HCT116 (cell line): ENCODE measurements at regions not wholly inside any gene's neighbourhood (a gene's known extent, or its start where the extent isn't known, plus 50 kb on each side); places are given as distances from the start of the nearest gene placed in this dataset.

Source experiments
- ATAC-seq: fragments of 200-7000 bp; cut with Tn5 transposase; 2 replicates; pipeline ENCODE4 v1.9.1; 2020; ENCODE audit warnings: mild to moderate bottlenecking, moderate library complexity
- BruUV-seq: library from RNA; stranded (reverse); fragments of 400-500 nt; replicated peaks from 2 replicates; lab custom pipeline; 2021; lab: Mats Ljungman, UMichigan
- CTCF ChIA-PET: fragments of 300-600 bp; sonication (Branson Sonifier 250); formaldehyde crosslinking; loops from one replicate; lab custom pipeline; 2021; ENCODE audit warnings: antibody characterized with exemption; lab: Charles Lee
- POLR2A ChIA-PET: fragments of 300-600, 350-600 bp; sonication (Branson Sonifier 250); formaldehyde crosslinking; loops from one replicate; lab custom pipeline; 2021; ENCODE audit warnings: antibody characterized with exemption; lab: Charles Lee
- RAD21 ChIA-PET, 2 experiments: fragments of 300-600 bp; sonication (Branson Sonifier 250); formaldehyde crosslinking; loops; one replicate each; lab custom pipeline; 2023; ENCODE audit warnings: low total read pairs in 2 of 2; ENCODE audit not compliant: uncharacterized antibody in 2 of 2, unreplicated experiment in 2 of 2, low non-redundant PET in 1 of 2; lab: Charles Lee
- DNase-seq: peaks from one replicate; pipeline ENCODE4 v3.0.0-alpha.2; 2010; ENCODE audit warnings: low read depth, low spot score
- H2AFZ ChIP-seq: fragments of 200-600 bp; shearing (Covaris generic), sonication (generic); 2 replicates; pipeline ENCODE4 v1.6.1; 2017; ENCODE audit warnings: low read depth, mixed run types, mixed read lengths, antibody characterized with exemption, low read length; ENCODE audit not compliant: poor library complexity, severe bottlenecking
- H3K27ac ChIP-seq: 2 replicates; pipeline ENCODE4 v1.5.1; 2012; ENCODE audit warnings: low read depth, low read length
- H3K27me3 ChIP-seq: fragments of 200-600 bp; sonication (generic); 2 replicates; pipeline ENCODE4 v1.6.1; 2016; ENCODE audit warnings: mixed run types, low read length, mixed read lengths; ENCODE audit not compliant: insufficient read depth
- H3K36me3 ChIP-seq, 2 experiments: fragments of 200-500 bp in 1 of 2; fragments of 200-600 bp in 1 of 2; sonication (Bioruptor generic) in 1 of 2; sonication (generic) in 1 of 2; 2 replicates each; pipeline versions ENCODE4 v1.5.1 to v1.6.1; 2014 to 2016; ENCODE audit warnings: low read length in 2 of 2, inconsistent platforms in 1 of 2, mixed read lengths in 1 of 2, mixed run types in 1 of 2; ENCODE audit not compliant: insufficient read depth in 2 of 2, control insufficient read depth in 1 of 2
- H3K4me1 ChIP-seq, 2 experiments: fragments of 200-600 bp in 1 of 2; sonication (generic) in 1 of 2; 2 replicates each; pipeline versions ENCODE4 v1.5.1 to v1.6.1; 2012 to 2017; ENCODE audit warnings: low read length in 2 of 2, inconsistent platforms in 1 of 2, mild to moderate bottlenecking in 1 of 2, mixed read lengths in 1 of 2, mixed run types in 1 of 2, moderate library complexity in 1 of 2; ENCODE audit not compliant: insufficient read depth in 2 of 2, control insufficient read depth in 1 of 2
- H3K4me2 ChIP-seq: fragments of 200-600 bp; sonication (generic); 2 replicates; pipeline ENCODE4 v1.6.1; 2017; ENCODE audit warnings: mixed run types, low read length, mixed read lengths
- H3K4me3 ChIP-seq, 2 experiments: fragments of 200-600 bp in 1 of 2; sonication (generic) in 1 of 2; replicated peaks in 1 of 2; 2 replicates each; pipeline ENCODE4 v1.5.1; 2011 to 2016; ENCODE audit warnings: low read length in 2 of 2, control low read depth in 1 of 2, low read depth in 1 of 2, mild to moderate bottlenecking in 1 of 2, mixed read lengths in 1 of 2, mixed run types in 1 of 2
- H3K79me2 ChIP-seq: fragments of 200-600 bp; sonication (generic); 2 replicates; pipeline ENCODE4 v1.6.1; 2017; ENCODE audit warnings: mild to moderate bottlenecking, mixed run types, low read length, moderate library complexity, mixed read lengths; ENCODE audit not compliant: insufficient read depth
- H3K9ac ChIP-seq: fragments of 200-600 bp; sonication (generic); 2 replicates; pipeline ENCODE4 v1.6.1; 2016; ENCODE audit warnings: low read length, mixed read lengths
- H3K9me2 ChIP-seq: fragments of 200-600 bp; sonication (generic), shearing (Covaris generic); 2 replicates; pipeline ENCODE4 v1.6.1; 2017; ENCODE audit warnings: mixed run types, mild to moderate bottlenecking, moderate library complexity; ENCODE audit not compliant: insufficient read depth
- H3K9me3 ChIP-seq, 2 experiments: fragments of 200-500 bp in 1 of 2; fragments of 200-600 bp in 1 of 2; sonication (Bioruptor generic) in 1 of 2; sonication (generic) in 1 of 2; 2 replicates each; pipeline ENCODE4 v1.6.1; 2014 to 2017; ENCODE audit warnings: low read length in 2 of 2, mixed read lengths in 2 of 2, inconsistent platforms in 1 of 2, low read depth in 1 of 2, mild to moderate bottlenecking in 1 of 2, mixed run types in 1 of 2, moderate library complexity in 1 of 2; ENCODE audit not compliant: control insufficient read depth in 1 of 2, insufficient read depth in 1 of 2
- H4K20me1 ChIP-seq: fragments of 200-600 bp; sonication (generic), shearing (Covaris generic); 2 replicates; pipeline ENCODE4 v1.6.1; 2017; ENCODE audit warnings: mixed run types, mild to moderate bottlenecking, moderate library complexity; ENCODE audit not compliant: insufficient read depth
- CEBPB ChIP-seq: IDR thresholded peaks from 2 replicates; pipeline ENCODE4 v1.6.1; 2012; ENCODE audit warnings: low read depth
- EGR1 ChIP-seq: IDR thresholded peaks from 2 replicates; pipeline ENCODE4 v1.6.1; 2012; ENCODE audit warnings: low read depth
- ELF1 ChIP-seq: IDR thresholded peaks from 2 replicates; pipeline ENCODE4 v1.6.1; 2012; ENCODE audit warnings: low read depth, borderline replicate concordance
- JUND ChIP-seq: IDR thresholded peaks from 2 replicates; pipeline ENCODE4 v1.6.1; 2012
- POLR2A ChIP-seq: IDR thresholded peaks from 2 replicates; pipeline ENCODE4 v1.7.0; 2011; ENCODE audit warnings: borderline replicate concordance; ENCODE audit not compliant: insufficient read depth, insufficient read length; ENCODE audit errors: extremely low read depth
- POLR2AphosphoS5 ChIP-seq: IDR thresholded peaks from 2 replicates; pipeline ENCODE4 v1.6.1; 2011; ENCODE audit warnings: mild to moderate bottlenecking, low read depth, low read length, moderate library complexity
- RAD21 ChIP-seq: IDR thresholded peaks from 2 replicates; pipeline ENCODE4 v1.6.1; 2012; ENCODE audit warnings: low read depth, mild to moderate bottlenecking
- SIN3A ChIP-seq: IDR thresholded peaks from 2 replicates; pipeline ENCODE4 v1.6.1; 2012; ENCODE audit warnings: low read depth
- SP1 ChIP-seq: IDR thresholded peaks from 2 replicates; pipeline ENCODE4 v1.6.1; 2012; ENCODE audit warnings: low read depth
- SRF ChIP-seq: IDR thresholded peaks from 2 replicates; pipeline ENCODE4 v1.6.1; 2012; ENCODE audit warnings: low read depth
- TCF7L2 ChIP-seq: IDR thresholded peaks from 2 replicates; pipeline ENCODE4 v1.7.0; 2011; ENCODE audit warnings: borderline replicate concordance, inconsistent platforms; ENCODE audit not compliant: insufficient read depth, insufficient read length; ENCODE audit errors: extremely low read depth
- YY1 ChIP-seq: IDR thresholded peaks from 2 replicates; pipeline ENCODE4 v1.6.1; 2011; ENCODE audit warnings: low read length, low read depth, moderate library complexity, mild to moderate bottlenecking; ENCODE audit not compliant: insufficient replicate concordance; ENCODE audit errors: extremely low read depth
- ZFX ChIP-seq: fragments of 450-650 bp; IDR thresholded peaks from 2 replicates; pipeline ENCODE4 v1.6.1; 2017
- ZNF274 ChIP-seq: fragments of 200-500 bp; sonication (Bioruptor generic); IDR thresholded peaks from 2 replicates; pipeline ENCODE4 v1.6.1; 2014; ENCODE audit warnings: mild to moderate bottlenecking, low read depth, low read length, inconsistent platforms
- intact Hi-C: fragments of 100-400 bp; cut with micrococcal nuclease; formaldehyde crosslinking; loops from 2 replicates; pipeline ENCODE4 v1.10.0; 2022
- TF ChIP-seq, protein P1 (sequence below), 3 experiments: fragments of 200-600 bp in 1 of 3; sonication (generic) in 1 of 3; IDR thresholded peaks in 2 of 3; conservative IDR thresholded peaks in 1 of 3; 2 replicates each; pipeline ENCODE4 v1.5.1; 2012 to 2017; ENCODE audit warnings: low read depth in 2 of 3, low read length in 2 of 3, antibody characterized with exemption in 1 of 3, borderline replicate concordance in 1 of 3, control low read depth in 1 of 3, mild to moderate bottlenecking in 1 of 3, mixed read lengths in 1 of 3, mixed run types in 1 of 3, moderate library complexity in 1 of 3; ENCODE audit not compliant: insufficient read depth in 1 of 3
- TF ChIP-seq, protein P2 (sequence below): IDR thresholded peaks from 2 replicates; pipeline ENCODE4 v1.6.1; 2012
- TF ChIP-seq, protein P3 (sequence below): IDR thresholded peaks from 2 replicates; pipeline ENCODE4 v1.6.1; 2012; ENCODE audit warnings: low read depth

DNA sequence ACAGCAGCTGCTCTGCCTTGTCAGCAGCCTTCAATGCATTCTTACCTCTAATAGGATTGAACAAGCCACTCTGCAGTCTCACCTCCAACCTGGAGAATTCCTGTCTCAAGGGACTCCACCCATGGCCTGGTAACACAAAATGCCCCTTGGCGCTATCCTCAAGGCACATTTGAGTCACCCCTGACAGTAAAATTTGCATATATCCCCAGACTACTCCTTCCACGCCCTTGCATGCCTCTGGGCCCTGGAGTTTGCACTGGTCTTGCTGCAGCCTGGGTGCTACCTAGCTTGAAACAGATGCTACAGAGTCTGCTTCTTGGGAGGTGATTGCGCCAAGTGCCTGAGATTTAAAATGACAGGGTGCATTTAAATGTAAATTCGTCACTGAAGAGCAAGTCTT is 391.4 kb upstream of the MAF start:
- DNase-seq: no peak
- no TSS peak for BruUV-seq
- intact Hi-C loops: no loop called here

DNA sequence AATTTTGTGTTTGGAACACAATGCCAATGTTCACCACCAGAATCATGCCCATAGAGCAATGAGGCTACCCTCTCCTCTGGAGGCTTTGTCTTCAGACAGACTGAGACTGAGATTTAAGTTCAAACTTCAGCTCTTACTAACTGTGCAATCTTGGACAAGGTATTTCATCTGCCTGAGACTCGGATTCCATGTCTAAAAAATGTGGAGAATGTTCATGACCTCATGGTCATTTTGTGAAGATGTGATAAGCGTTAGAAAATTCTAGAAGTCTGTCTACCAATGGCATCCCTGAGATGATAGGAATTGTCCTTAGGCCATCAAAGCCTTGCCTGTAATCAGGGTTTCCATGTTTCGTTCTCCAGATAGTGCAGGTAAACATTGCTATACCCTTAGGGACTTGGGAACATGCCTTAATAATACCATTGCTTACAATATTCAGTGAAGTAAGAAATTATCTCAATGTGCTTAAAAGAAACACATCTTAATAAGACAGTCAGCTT is 388.2 kb upstream of the MAF start:
- Histone ChIP-seq H3K27me3 (no peaks in the 10 kb centered on the region), H2AFZ (no peak overlapping the region), H3K27ac (no peak overlapping the region), H4K20me1 (no peaks in the 10 kb centered on the region), H3K9me3 (peaks cover 35 to 37% of the 10 kb centered on the region in 2 experiments; a peak in 2 of 4 replicates), H3K4me3 (no peak overlapping the region), H3K79me2 (no peaks in the 10 kb centered on the region), H3K4me1 (no peaks in the 10 kb centered on the region; a peak in 1 of 4 replicates), H3K36me3 (no peaks in the 10 kb centered on the region), H3K9me2 (no peaks in the 10 kb centered on the region), H3K9ac (no peak overlapping the region), H3K4me2 (no peak overlapping the region)
- intact Hi-C loops: no loop called here
- ChIA-PET POLR2A (no interaction called here), RAD21 (no interaction called here), CTCF (no interaction called here)
- no TSS peak for BruUV-seq
- DNase-seq (no peak), ATAC-seq (no peak)
- no peak for TF ChIP-seq ELF1
- TF ChIP-seq, protein P1, sequence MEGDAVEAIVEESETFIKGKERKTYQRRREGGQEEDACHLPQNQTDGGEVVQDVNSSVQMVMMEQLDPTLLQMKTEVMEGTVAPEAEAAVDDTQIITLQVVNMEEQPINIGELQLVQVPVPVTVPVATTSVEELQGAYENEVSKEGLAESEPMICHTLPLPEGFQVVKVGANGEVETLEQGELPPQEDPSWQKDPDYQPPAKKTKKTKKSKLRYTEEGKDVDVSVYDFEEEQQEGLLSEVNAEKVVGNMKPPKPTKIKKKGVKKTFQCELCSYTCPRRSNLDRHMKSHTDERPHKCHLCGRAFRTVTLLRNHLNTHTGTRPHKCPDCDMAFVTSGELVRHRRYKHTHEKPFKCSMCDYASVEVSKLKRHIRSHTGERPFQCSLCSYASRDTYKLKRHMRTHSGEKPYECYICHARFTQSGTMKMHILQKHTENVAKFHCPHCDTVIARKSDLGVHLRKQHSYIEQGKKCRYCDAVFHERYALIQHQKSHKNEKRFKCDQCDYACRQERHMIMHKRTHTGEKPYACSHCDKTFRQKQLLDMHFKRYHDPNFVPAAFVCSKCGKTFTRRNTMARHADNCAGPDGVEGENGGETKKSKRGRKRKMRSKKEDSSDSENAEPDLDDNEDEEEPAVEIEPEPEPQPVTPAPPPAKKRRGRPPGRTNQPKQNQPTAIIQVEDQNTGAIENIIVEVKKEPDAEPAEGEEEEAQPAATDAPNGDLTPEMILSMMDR (IDR thresholded peaks at IDR 0.05 in 2 of 3, conservative IDR thresholded peaks at IDR 0.05 in 1 of 3; ENCODE audit: borderline replicate concordance in 1 of 3, insufficient read depth in 1 of 3, low read depth in 2 of 3, low read length in 2 of 3): no peak
- no peak for TF ChIP-seq TCF7L2
- TF ChIP-seq JUND: no peak
- no peak for TF ChIP-seq POLR2AphosphoS5
- no peak for TF ChIP-seq ZNF274
- TF ChIP-seq YY1: no peak
- TF ChIP-seq SP1: no peak
- no peak for TF ChIP-seq POLR2A
- TF ChIP-seq, protein P2, sequence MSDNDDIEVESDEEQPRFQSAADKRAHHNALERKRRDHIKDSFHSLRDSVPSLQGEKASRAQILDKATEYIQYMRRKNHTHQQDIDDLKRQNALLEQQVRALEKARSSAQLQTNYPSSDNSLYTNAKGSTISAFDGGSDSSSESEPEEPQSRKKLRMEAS: no peak
- TF ChIP-seq, protein P3, sequence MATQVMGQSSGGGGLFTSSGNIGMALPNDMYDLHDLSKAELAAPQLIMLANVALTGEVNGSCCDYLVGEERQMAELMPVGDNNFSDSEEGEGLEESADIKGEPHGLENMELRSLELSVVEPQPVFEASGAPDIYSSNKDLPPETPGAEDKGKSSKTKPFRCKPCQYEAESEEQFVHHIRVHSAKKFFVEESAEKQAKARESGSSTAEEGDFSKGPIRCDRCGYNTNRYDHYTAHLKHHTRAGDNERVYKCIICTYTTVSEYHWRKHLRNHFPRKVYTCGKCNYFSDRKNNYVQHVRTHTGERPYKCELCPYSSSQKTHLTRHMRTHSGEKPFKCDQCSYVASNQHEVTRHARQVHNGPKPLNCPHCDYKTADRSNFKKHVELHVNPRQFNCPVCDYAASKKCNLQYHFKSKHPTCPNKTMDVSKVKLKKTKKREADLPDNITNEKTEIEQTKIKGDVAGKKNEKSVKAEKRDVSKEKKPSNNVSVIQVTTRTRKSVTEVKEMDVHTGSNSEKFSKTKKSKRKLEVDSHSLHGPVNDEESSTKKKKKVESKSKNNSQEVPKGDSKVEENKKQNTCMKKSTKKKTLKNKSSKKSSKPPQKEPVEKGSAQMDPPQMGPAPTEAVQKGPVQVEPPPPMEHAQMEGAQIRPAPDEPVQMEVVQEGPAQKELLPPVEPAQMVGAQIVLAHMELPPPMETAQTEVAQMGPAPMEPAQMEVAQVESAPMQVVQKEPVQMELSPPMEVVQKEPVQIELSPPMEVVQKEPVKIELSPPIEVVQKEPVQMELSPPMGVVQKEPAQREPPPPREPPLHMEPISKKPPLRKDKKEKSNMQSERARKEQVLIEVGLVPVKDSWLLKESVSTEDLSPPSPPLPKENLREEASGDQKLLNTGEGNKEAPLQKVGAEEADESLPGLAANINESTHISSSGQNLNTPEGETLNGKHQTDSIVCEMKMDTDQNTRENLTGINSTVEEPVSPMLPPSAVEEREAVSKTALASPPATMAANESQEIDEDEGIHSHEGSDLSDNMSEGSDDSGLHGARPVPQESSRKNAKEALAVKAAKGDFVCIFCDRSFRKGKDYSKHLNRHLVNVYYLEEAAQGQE: no peak
- TF ChIP-seq SIN3A: no peak
- no peak for TF ChIP-seq ZFX

More for the DNA sequence above, 391.4 kb upstream of the MAF start:
- Histone ChIP-seq H3K27ac (no peak overlapping the region), H3K4me3 (no peak overlapping the region), H4K20me1 (no peaks in the 10 kb centered on the region), H3K9me3 (peaks cover 33 to 50% of the 10 kb centered on the region in 2 experiments; a peak in 2 of 4 replicates), H2AFZ (no peak overlapping the region), H3K9ac (no peak overlapping the region), H3K9me2 (no peaks in the 10 kb centered on the region), H3K36me3 (no peaks in the 10 kb centered on the region), H3K27me3 (no peaks in the 10 kb centered on the region), H3K79me2 (no peaks in the 10 kb centered on the region), H3K4me2 (no peak overlapping the region), H3K4me1 (no peaks in the 10 kb centered on the region; a peak in 1 of 4 replicates)
- no peak for ATAC-seq
- ChIA-PET POLR2A (no interaction called here), RAD21 (no interaction called here), CTCF (no interaction called here)
- TF ChIP-seq RAD21: no peak
- no peak for TF ChIP-seq ZFX
- no peak for TF ChIP-seq SIN3A
- no peak for TF ChIP-seq SRF
- no peak for TF ChIP-seq EGR1
- no peak for TF ChIP-seq CEBPB
